HUDEP-2 (cell line): ENCODE measurements at regions not wholly inside any gene's neighbourhood (a gene's known extent, or its start where the extent isn't known, plus 50 kb on each side); places are given as distances from the start of the nearest gene placed in this dataset.
A peak's percentile ranks its signal among the peaks of the same experiment; 100 is the strongest.
"Not testable (repeated sequence)": the region's sequence is repeated elsewhere in the genome, so short reads cannot be mapped to it uniquely, and the experiment has no call there.

Experiments used
- DNase-seq, 76 experiments: peaks; one replicate each; lab custom pipeline; 2025; ENCODE audit not compliant: unreplicated experiment in 76 of 76; lab: John Stamatoyannopoulos, UW

- DNase-seq = no peak
Measured at GRCh38 chr1:172832006-172832725, 173.3 kb downstream of the FASLG start.

GRCh38 chr1:172833954-172834353 lies 175.1 kb downstream of the FASLG start:
- DNase-seq = no peak

GRCh38 chr1:172834609-172835008 lies 175.7 kb downstream of the FASLG start:
- no peak for DNase-seq

- DNase-seq = no peak
Measured at GRCh38 chr1:172835834-172836233, 176.9 kb downstream of the FASLG start.

GRCh38 chr1:172837816-172838679 lies 179.1 kb downstream of the FASLG start:
- peak in 1 of 76 experiments; percentile 3 for DNase-seq

- no peak for DNase-seq
Measured at GRCh38 chr1:172838680-172839313, 179.9 kb downstream of the FASLG start.

GRCh38 chr1:172839639-172840038 lies 180.7 kb downstream of the FASLG start:
- DNase-seq = not testable (repeated sequence)

- DNase-seq = no peak
Measured at GRCh38 chr1:172843444-172843843, 184.5 kb downstream of the FASLG start.

GRCh38 chr1:172845371-172845770 lies 186.5 kb downstream of the FASLG start:
- DNase-seq = peak in 2 of 76 experiments; percentile 5 to 7

- DNase-seq = no peak
Measured at GRCh38 chr1:172845865-172846264, 187.0 kb downstream of the FASLG start.

GRCh38 chr1:172847814-172848213 lies 188.9 kb downstream of the FASLG start:
- DNase-seq = not testable (repeated sequence)

GRCh38 chr1:172849653-172850052 lies 190.8 kb downstream of the FASLG start:
- no peak for DNase-seq

- DNase-seq = no peak
Measured at GRCh38 chr1:172851077-172851476, 192.2 kb downstream of the FASLG start.

GRCh38 chr1:172851856-172852255 lies 193.0 kb downstream of the FASLG start:
- DNase-seq = no peak

- DNase-seq = not testable (repeated sequence)
Measured at GRCh38 chr1:172855983-172856382, 194.8 kb downstream of the TNFSF18 start.

- no peak for DNase-seq
Measured at GRCh38 chr1:172863031-172863430, 187.7 kb downstream of the TNFSF18 start.

- DNase-seq = no peak
Measured at GRCh38 chr1:172867216-172867818, 183.4 kb downstream of the TNFSF18 start.

- no peak for DNase-seq
Measured at GRCh38 chr1:172870901-172871606, 179.7 kb downstream of the TNFSF18 start.

- no peak for DNase-seq
Measured at GRCh38 chr1:172874950-172875349, 175.8 kb downstream of the TNFSF18 start.

GRCh38 chr1:172875892-172876291 lies 174.8 kb downstream of the TNFSF18 start:
- no peak for DNase-seq
